AG04449 (cell line): ENCODE measurements at regions not wholly inside any gene's neighbourhood (a gene's known extent, or its start where the extent isn't known, plus 50 kb on each side); places are given as distances from the start of the nearest gene placed in this dataset.

Experiments used
- CTCF ChIA-PET: fragments of 350-600 bp; formaldehyde crosslinking; extraction: SDS; loops from one replicate; lab custom pipeline; 2021; ENCODE audit warnings: antibody characterized with exemption; lab: Yijun Ruan, JAX
- POLR2A ChIA-PET: fragments of 400-600, 350-600 bp; formaldehyde crosslinking; extraction: SDS; loops from one replicate; lab custom pipeline; 2020; ENCODE audit warnings: antibody characterized with exemption, inconsistent platforms; lab: Yijun Ruan, JAX
- DNase-seq: peaks from one replicate; pipeline ENCODE4 v3.0.0-alpha.2; 2010; ENCODE audit warnings: low read depth, low spot score
- H3K4me3 ChIP-seq: 2 replicates; pipeline ENCODE4 v1.5.1; 2011; ENCODE audit warnings: low read depth, mild to moderate bottlenecking, control low read depth, low read length
- TF ChIP-seq, protein P1 (sequence below): IDR thresholded peaks from one replicate; pipeline ENCODE4 v1.5.1; 2011; ENCODE audit warnings: mild to moderate bottlenecking, moderate library complexity, low read length, control low read depth, inconsistent platforms; ENCODE audit not compliant: insufficient read depth; ENCODE audit errors: missing control alignments

DNA sequence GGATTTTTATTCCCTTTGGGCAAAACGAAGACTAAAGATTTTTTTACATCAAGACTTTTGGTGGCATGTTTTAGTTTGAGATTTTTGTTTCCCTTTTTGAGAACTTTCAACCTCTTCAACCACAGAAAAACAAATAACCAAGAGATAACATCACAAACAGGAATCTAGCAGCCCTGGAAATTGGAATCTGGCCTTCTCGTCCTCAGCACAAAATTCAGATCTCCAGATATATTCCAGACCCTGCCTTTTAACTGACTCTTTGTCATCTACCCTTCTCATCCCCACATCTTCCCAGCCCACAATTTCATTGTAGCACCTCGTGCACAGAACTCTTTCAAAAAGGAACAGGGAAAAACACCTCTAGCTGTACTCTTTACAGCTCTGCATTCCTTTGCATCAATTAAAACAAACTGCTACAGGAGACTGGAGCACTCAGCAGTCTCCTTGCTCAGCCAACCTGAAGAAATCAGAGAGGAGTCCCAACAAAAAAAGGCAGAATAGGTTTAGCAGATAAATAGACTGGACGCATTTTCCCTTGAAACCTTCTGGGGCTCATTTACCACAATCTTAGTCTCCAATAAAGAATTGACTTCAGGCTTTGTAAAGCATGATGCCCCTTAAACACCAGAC lies 251.0 kb downstream of the TTLL7 start:
- TF ChIP-seq, protein P1, sequence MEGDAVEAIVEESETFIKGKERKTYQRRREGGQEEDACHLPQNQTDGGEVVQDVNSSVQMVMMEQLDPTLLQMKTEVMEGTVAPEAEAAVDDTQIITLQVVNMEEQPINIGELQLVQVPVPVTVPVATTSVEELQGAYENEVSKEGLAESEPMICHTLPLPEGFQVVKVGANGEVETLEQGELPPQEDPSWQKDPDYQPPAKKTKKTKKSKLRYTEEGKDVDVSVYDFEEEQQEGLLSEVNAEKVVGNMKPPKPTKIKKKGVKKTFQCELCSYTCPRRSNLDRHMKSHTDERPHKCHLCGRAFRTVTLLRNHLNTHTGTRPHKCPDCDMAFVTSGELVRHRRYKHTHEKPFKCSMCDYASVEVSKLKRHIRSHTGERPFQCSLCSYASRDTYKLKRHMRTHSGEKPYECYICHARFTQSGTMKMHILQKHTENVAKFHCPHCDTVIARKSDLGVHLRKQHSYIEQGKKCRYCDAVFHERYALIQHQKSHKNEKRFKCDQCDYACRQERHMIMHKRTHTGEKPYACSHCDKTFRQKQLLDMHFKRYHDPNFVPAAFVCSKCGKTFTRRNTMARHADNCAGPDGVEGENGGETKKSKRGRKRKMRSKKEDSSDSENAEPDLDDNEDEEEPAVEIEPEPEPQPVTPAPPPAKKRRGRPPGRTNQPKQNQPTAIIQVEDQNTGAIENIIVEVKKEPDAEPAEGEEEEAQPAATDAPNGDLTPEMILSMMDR = no peak
- CTCF ChIA-PET = no interaction called here
- DNase-seq = no peak
- POLR2A ChIA-PET = no interaction called here
- no peak overlapping the region for H3K4me3 ChIP-seq

DNA sequence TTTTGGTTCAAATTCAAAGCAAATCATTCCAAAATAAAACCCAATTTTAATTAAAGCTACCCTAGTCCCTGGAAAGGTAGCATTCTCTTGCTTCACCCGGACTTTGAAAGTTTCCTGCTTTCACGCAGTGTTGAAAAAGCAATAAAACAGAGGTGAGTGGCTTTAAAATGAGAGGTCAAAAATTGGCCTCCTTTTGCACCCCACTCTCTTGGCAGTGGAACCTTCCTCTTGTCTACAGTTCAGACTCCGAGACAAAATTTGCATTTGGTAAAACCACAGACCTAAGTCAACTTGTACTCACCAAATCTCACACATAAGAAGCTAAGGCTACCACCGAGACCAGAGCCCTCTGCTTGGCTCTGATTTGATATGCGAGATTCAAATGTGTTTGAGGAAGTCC lies 252.7 kb downstream of the TTLL7 start:
- DNase-seq = no peak
- ChIA-PET CTCF (no interaction called here), POLR2A (no interaction called here)
- TF ChIP-seq, protein P1 = no peak
- H3K4me3 ChIP-seq = no peak overlapping the region

DNA sequence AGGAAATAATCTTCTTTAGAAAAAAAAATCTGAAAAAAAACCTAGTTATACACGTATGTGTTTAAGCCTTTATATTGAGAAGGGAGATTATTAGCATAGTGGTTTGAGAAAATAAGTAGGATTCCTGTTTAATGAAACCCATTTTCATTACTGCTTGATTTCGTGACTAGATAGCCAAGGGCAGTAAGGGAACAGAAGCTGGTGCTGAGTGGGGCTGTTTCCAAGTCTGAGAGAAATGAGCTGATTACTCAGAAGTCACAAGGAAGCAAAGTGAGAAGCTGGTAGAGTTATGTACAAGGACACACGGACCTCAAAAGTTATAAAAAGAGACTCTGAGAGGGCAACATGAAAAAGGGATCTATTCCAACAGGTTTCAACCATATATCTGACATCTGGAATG lies 256.5 kb downstream of the TTLL7 start:
- no peak overlapping the region for H3K4me3 ChIP-seq
- ChIA-PET CTCF (no interaction called here), POLR2A (no interaction called here)
- TF ChIP-seq, protein P1 = no peak
- DNase-seq = no peak

DNA sequence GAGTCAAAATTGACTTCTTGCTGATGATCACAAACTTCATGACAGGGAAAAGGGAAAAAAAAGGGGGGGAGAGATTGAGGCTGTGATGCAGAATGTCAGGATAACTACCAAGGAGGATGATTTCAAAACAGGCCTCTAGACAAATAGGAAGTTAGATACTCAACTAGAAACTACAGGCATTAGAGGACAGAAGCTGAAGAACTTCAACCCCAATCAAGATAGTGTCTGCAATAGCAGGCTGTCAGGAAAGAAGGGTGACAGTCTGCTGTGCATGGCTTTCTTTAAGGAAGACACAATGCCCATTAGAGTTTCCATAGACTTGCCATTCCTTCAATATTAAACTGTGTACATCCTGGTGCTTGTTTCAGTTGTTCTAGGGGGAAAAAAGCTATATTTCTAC lies 257.2 kb downstream of the TTLL7 start:
- TF ChIP-seq, protein P1 = no peak
- ChIA-PET CTCF (no interaction called here), POLR2A (no interaction called here)
- H3K4me3 ChIP-seq = no peak overlapping the region
- no peak for DNase-seq

GRCh38 chr1:83741348-83741747 lies 257.6 kb downstream of the TTLL7 start:
- no peak overlapping the region for H3K4me3 ChIP-seq
- POLR2A ChIA-PET = no interaction called here
- TF ChIP-seq, protein P1 = no peak
- no peak for DNase-seq
- CTCF ChIA-PET = no interaction called here

DNA sequence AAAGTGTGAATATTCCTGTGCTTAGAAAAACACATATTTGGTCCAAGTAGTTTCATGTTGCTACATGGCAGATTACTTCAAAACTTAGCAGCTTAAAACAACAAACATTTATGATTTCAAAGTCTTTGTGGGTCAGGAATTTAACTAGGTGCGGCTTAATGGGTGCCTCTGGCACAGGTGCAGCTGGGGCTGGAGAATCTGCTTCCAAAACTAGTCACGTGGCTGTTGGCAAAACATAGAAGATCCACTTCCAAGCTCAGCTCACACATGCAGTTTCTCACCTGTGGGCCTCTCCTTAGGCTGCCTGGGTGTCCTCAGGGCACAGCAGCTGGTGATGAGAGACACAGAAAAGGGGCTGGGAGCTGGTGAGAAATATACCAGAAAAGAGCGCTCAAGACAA lies 263.4 kb downstream of the TTLL7 start:
- CTCF ChIA-PET = no interaction called here
- TF ChIP-seq, protein P1 = no peak
- POLR2A ChIA-PET = no interaction called here

More for the DNA sequence above, 263.4 kb downstream of the TTLL7 start:
- H3K4me3 ChIP-seq = no peak overlapping the region
- no peak for DNase-seq
